Mesenchymal stem cell (in vitro differentiated cells and primary cell): ENCODE measurements at regions not wholly inside any gene's neighbourhood (a gene's known extent, or its start where the extent isn't known, plus 50 kb on each side); places are given as distances from the start of the nearest gene placed in this dataset.

Experiments used
- DNase-seq: peaks from one replicate; pipeline ENCODE4 v3.0.0-alpha.2; 2013
- H2AFZ ChIP-seq: one replicate; pipeline ENCODE4 v1.6.1; 2013; ENCODE audit warnings: low read depth, mild to moderate bottlenecking, control low read depth, inconsistent platforms, low read length, moderate library complexity
- H2AK5ac ChIP-seq: 2 replicates; pipeline ENCODE4 v1.6.1; 2013; ENCODE audit warnings: low read length, moderate library complexity, mild to moderate bottlenecking, inconsistent platforms; ENCODE audit not compliant: severe bottlenecking
- H2BK120ac ChIP-seq: one replicate; pipeline ENCODE4 v1.6.1; 2013; ENCODE audit warnings: low read depth, mild to moderate bottlenecking, inconsistent platforms, low read length, moderate library complexity
- H2BK12ac ChIP-seq, 2 experiments: one replicate each; pipeline ENCODE4 v1.6.1; 2013; ENCODE audit warnings: inconsistent platforms in 2 of 2, low read length in 2 of 2, mild to moderate bottlenecking in 2 of 2, moderate library complexity in 2 of 2, control low read depth in 1 of 2
- H2BK15ac ChIP-seq: one replicate; pipeline ENCODE4 v1.6.1; 2013; ENCODE audit warnings: mild to moderate bottlenecking, low read depth, inconsistent platforms; ENCODE audit not compliant: poor library complexity, severe bottlenecking
- H2BK5ac ChIP-seq: 2 replicates; pipeline ENCODE4 v1.6.1; 2013; ENCODE audit warnings: low read depth, mild to moderate bottlenecking, low read length, control low read depth, inconsistent platforms; ENCODE audit not compliant: poor library complexity, severe bottlenecking
- H3K14ac ChIP-seq, 2 experiments: one replicate each; pipeline ENCODE4 v1.6.1; 2013; ENCODE audit warnings: inconsistent platforms in 2 of 2, low read length in 2 of 2, control low read depth in 1 of 2, mild to moderate bottlenecking in 1 of 2, moderate library complexity in 1 of 2
- H3K18ac ChIP-seq, 2 experiments: one replicate each; pipeline ENCODE4 v1.6.1; 2013; ENCODE audit warnings: inconsistent platforms in 2 of 2, low read length in 2 of 2, control low read depth in 1 of 2, low read depth in 1 of 2, mild to moderate bottlenecking in 1 of 2
- H3K23ac ChIP-seq, 2 experiments: one replicate each; pipeline ENCODE4 v1.6.1; 2013; ENCODE audit warnings: inconsistent platforms in 2 of 2, low read length in 2 of 2, mild to moderate bottlenecking in 2 of 2, moderate library complexity in 2 of 2, control low read depth in 1 of 2
- H3K27ac ChIP-seq: 2 replicates; pipeline ENCODE4 v1.5.1; 2013; ENCODE audit warnings: mild to moderate bottlenecking, moderate library complexity, low read length, control low read depth, inconsistent platforms; ENCODE audit not compliant: poor library complexity, severe bottlenecking
- H3K27me3 ChIP-seq, 2 experiments: 2 replicates each; pipeline versions ENCODE4 v1.6.1 to v1.7.0; 2013; ENCODE audit warnings: low read length in 2 of 2, mild to moderate bottlenecking in 2 of 2, moderate library complexity in 2 of 2, control low read depth in 1 of 2, inconsistent platforms in 1 of 2; ENCODE audit not compliant: control insufficient read depth in 1 of 2, insufficient read depth in 1 of 2
- H3K36me3 ChIP-seq, 2 experiments: 2 replicates each; pipeline versions ENCODE4 v1.6.1 to v1.7.0; 2013; ENCODE audit warnings: low read length in 2 of 2, control low read depth in 1 of 2, inconsistent platforms in 1 of 2, low read depth in 1 of 2, mild to moderate bottlenecking in 1 of 2; ENCODE audit not compliant: insufficient read depth in 2 of 2, control insufficient read depth in 1 of 2
- H3K4ac ChIP-seq, 2 experiments: one replicate each; pipeline ENCODE4 v1.6.1; 2013; ENCODE audit warnings: inconsistent platforms in 2 of 2, low read length in 2 of 2, mild to moderate bottlenecking in 2 of 2, moderate library complexity in 2 of 2, control low read depth in 1 of 2, low read depth in 1 of 2
- H3K4me1 ChIP-seq: 2 replicates; pipeline ENCODE4 v1.6.1; 2013; ENCODE audit warnings: low read depth, low read length, control low read depth; ENCODE audit not compliant: control insufficient read depth, insufficient read depth
- H3K4me2 ChIP-seq: 2 replicates; pipeline ENCODE4 v1.6.1; 2013; ENCODE audit warnings: low read length, mild to moderate bottlenecking, inconsistent platforms; ENCODE audit not compliant: poor library complexity, severe bottlenecking
- H3K4me3 ChIP-seq, 2 experiments: 2 replicates each; pipeline versions ENCODE4 v1.5.1 to v1.7.0; 2013; ENCODE audit warnings: low read length in 2 of 2, mild to moderate bottlenecking in 2 of 2, control low read depth in 1 of 2, low read depth in 1 of 2; ENCODE audit not compliant: insufficient read depth in 1 of 2
- H3K79me1 ChIP-seq: replicated peaks from 2 replicates; pipeline ENCODE4 v1.6.1; 2013; ENCODE audit warnings: mild to moderate bottlenecking, control low read depth, low read length, inconsistent platforms; ENCODE audit not compliant: poor library complexity, severe bottlenecking
- H3K9ac ChIP-seq: 2 replicates; pipeline ENCODE4 v1.7.0; 2013; ENCODE audit warnings: mild to moderate bottlenecking, low read length, moderate library complexity
- H3K9me3 ChIP-seq: 2 replicates; pipeline ENCODE4 v1.7.0; 2013; ENCODE audit warnings: mild to moderate bottlenecking, low read length; ENCODE audit not compliant: control insufficient read depth
- H4K8ac ChIP-seq: one replicate; pipeline ENCODE4 v1.6.1; 2013; ENCODE audit warnings: inconsistent platforms, mild to moderate bottlenecking, low read length, moderate library complexity
- H4K91ac ChIP-seq: one replicate; pipeline ENCODE4 v1.6.1; 2013; ENCODE audit warnings: mild to moderate bottlenecking, low read length, inconsistent platforms
- WGBS: methylation state at CpG from one replicate; pipeline ENCODE4 v1.1.7; 2013; ENCODE audit warnings: mixed read lengths; 5-methylcytosine and 5-hydroxymethylcytosine counted together

DNA sequence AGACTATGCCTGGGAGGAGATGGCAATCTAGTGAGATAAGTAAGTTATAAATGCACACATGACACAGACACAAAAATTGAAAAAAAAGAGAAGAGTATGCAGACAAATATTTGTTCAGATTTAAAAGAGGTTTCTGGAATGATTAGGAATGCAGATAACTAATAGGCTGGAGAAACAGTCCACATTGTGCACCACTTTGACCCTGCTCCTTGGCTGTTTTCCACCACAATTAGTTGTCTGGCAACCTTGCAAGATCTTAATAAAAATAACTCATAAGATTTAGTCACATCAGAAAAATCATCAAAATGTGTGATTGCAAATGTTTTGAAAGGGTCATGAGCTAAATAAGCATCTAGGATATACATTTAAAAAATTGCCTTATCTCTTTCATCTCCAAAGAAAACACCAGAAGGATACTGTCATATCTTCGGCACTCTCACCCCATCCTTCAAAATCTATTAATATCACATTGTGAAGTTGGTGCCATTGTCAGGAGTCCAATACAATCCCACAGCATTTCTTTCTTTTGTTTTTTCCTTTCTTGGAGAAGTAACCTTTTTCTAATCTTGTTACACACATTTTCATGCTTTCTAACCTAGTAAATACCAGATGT is 153.7 kb upstream of the KCNMB2 start:
- H2BK12ac ChIP-seq, result no peak overlapping the region
- no peak overlapping the region for H3K4me3 ChIP-seq
- H3K18ac ChIP-seq, result no peak overlapping the region
- peak; percentile 57 for DNase-seq
- no peak overlapping the region for H2BK15ac ChIP-seq
- WGBS, result 31% methylated on average over 1 of the region's 1 CpG
- H3K79me1 ChIP-seq, result no peaks in the 10 kb centered on the region
- no peak overlapping the region for H3K27ac ChIP-seq
- H4K91ac ChIP-seq, result no peak overlapping the region
- H3K23ac ChIP-seq, result no peak overlapping the region
- no peak overlapping the region for H2BK120ac ChIP-seq
- H2AFZ ChIP-seq, result no peak overlapping the region
- H2AK5ac ChIP-seq, result no peak overlapping the region
- no peak overlapping the region for H3K4ac ChIP-seq
- no peaks in the 10 kb centered on the region for H3K4me1 ChIP-seq
- H3K9me3 ChIP-seq, result no peaks in the 10 kb centered on the region
- no peak overlapping the region for H2BK5ac ChIP-seq
- H3K14ac ChIP-seq, result no peak overlapping the region
- H3K36me3 ChIP-seq, result no peaks in the 10 kb centered on the region
- H3K4me2 ChIP-seq, result no peak overlapping the region
- H3K9ac ChIP-seq, result peak overlapping the region; percentile 22
- H4K8ac ChIP-seq, result no peak overlapping the region
- H3K27me3 ChIP-seq, result no peaks in the 10 kb centered on the region

DNA sequence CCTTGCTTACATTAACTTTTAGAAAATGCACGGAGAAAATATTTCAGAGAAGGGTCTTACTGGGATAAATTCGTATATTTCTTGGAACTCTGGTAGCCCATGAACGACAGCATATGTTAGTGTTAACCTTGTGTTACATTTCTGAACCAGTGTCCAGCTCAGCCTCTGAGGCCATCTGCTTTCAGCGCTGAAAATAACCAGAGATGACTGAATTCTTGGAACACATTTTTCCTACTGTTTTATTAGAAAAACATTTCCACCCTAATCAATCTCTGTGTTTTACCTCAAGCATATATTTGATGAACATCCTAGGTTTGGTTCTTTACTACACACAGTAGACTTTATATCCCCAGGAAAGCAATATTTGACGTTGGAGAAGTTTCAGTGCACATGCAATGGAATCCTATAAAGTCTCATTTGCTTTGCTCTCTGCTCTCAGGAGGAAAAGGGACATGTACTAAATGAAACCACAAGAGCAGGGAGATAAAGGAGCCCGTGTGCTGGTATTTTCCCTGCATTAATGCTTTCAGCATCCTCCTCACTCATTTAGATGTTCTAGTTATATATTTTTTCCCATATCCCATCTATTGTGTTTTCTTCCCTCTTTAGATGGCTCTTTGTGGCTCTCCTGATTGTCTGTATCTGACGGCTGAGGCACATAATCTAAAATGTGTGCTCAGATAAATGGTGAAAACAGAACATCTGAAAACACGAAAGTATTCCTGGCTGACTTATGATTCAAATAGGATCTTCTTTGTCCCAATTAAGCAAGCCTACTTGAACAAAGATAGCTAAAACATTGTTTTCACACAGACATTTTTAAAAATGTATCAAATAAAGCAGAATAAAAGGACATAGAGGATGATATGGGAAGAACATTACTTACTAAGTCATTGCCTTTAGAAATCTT is 151.7 kb upstream of the KCNMB2 start:
- H4K8ac ChIP-seq, result no peak overlapping the region
- no peak overlapping the region for H3K27ac ChIP-seq
- H2AK5ac ChIP-seq, result no peak overlapping the region
- H4K91ac ChIP-seq, result no peak overlapping the region
- H2BK120ac ChIP-seq, result no peak overlapping the region
- peak; percentile 46 for DNase-seq
- H3K14ac ChIP-seq, result no peak overlapping the region
- H3K4me3 ChIP-seq, result no peak overlapping the region
- no peak overlapping the region for H2BK5ac ChIP-seq
- no peaks in the 10 kb centered on the region for H3K79me1 ChIP-seq
- H3K9ac ChIP-seq, result peak overlapping the region; percentile 68
- H3K4me2 ChIP-seq, result no peak overlapping the region
- no peak overlapping the region for H2BK15ac ChIP-seq
- no peak overlapping the region for H2AFZ ChIP-seq
- H3K23ac ChIP-seq, result no peak overlapping the region
- no peaks in the 10 kb centered on the region for H3K36me3 ChIP-seq
- 46% methylated on average over 8 of the region's 8 CpGs for WGBS
- no peak overlapping the region for H2BK12ac ChIP-seq
- no peaks in the 10 kb centered on the region for H3K4me1 ChIP-seq
- no peaks in the 10 kb centered on the region for H3K9me3 ChIP-seq
- no peaks in the 10 kb centered on the region for H3K27me3 ChIP-seq
- H3K18ac ChIP-seq, result no peak overlapping the region
- H3K4ac ChIP-seq, result peak overlapping the region in 1 of 2 experiments; percentile 2

DNA sequence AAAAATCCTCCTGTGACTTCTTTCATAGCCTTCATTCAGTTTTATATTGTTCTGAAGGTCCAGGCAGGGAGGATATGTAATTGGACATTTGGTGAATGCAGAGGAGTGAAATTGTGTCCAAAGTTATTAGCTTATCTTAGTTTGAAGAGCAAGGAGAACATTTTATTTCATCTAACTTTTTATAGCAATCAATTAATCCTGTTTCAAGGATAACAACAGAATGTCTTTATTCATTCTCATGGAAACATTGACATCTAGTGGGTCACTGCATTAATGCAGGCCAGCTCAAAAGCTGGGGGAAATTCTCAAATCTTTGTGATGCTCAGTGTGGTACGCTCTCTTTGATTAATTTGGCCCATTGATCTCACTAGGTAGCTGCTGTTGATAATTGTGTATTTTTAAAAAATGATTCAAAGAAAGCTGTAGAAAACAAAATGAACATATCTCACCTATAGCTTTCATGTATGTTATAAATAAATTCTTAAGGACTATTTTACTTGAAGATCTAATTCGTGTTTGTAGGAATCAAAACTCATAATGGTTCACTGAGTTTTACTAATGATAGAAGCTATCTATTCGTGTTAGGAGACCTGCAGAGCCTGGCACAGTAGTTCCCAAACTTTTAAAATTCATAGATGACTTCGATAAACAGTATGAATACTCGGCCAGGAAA is 150.8 kb upstream of the KCNMB2 start:
- no peak overlapping the region for H2BK15ac ChIP-seq
- no peaks in the 10 kb centered on the region for H3K27me3 ChIP-seq
- peak overlapping the region; percentile 68 for H3K9ac ChIP-seq
- no peak overlapping the region for H2BK12ac ChIP-seq
- H3K4me3 ChIP-seq, result no peak overlapping the region
- H2BK120ac ChIP-seq, result no peak overlapping the region
- H4K8ac ChIP-seq, result no peak overlapping the region
- no peak overlapping the region for H3K4me2 ChIP-seq
- no peak overlapping the region for H2AK5ac ChIP-seq
- H3K27ac ChIP-seq, result no peak overlapping the region
- H3K14ac ChIP-seq, result no peak overlapping the region
- H3K18ac ChIP-seq, result no peak overlapping the region
- no peak overlapping the region for H4K91ac ChIP-seq
- DNase-seq, result peak; percentile 59
- H2AFZ ChIP-seq, result no peak overlapping the region
- no peak overlapping the region for H2BK5ac ChIP-seq
- no peaks in the 10 kb centered on the region for H3K4me1 ChIP-seq
- no peaks in the 10 kb centered on the region for H3K36me3 ChIP-seq
- WGBS, result 69% methylated on average over 3 of the region's 5 CpGs
- no peaks in the 10 kb centered on the region for H3K9me3 ChIP-seq
- H3K4ac ChIP-seq, result no peak overlapping the region
- H3K79me1 ChIP-seq, result no peaks in the 10 kb centered on the region
- no peak overlapping the region for H3K23ac ChIP-seq

DNA sequence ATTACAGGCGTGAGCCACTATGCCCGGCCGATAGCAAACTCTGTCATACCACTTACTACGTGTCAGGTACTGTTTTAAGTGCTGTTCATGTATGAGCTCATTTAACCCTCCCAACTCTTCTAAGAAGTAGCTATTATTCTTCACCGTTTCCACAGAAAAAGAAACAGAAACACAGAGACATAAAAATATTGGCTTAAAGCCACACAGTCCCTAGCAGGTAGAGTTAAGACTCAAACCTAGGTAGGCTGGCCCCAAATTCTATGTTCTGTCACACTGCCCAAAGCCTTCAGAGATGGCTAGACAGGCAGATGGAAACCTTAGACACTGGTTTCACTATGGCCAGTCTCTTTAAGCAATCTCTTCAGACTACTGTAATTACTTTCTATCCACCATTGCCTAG is 149.8 kb upstream of the KCNMB2 start:
- Histone ChIP-seq H3K14ac (no peak overlapping the region), H3K27ac (no peak overlapping the region), H2BK15ac (no peak overlapping the region), H4K91ac (no peak overlapping the region), H3K18ac (no peak overlapping the region), H3K4ac (no peak overlapping the region), H2BK5ac (no peak overlapping the region), H2AK5ac (no peak overlapping the region), H2BK120ac (no peak overlapping the region), H3K4me3 (no peak overlapping the region), H3K9me3 (no peaks in the 10 kb centered on the region), H3K23ac (no peak overlapping the region), H3K4me1 (no peaks in the 10 kb centered on the region), H3K36me3 (no peaks in the 10 kb centered on the region), H3K9ac (no peak overlapping the region), H2BK12ac (no peak overlapping the region), H4K8ac (no peak overlapping the region), H3K27me3 (no peaks in the 10 kb centered on the region), H2AFZ (no peak overlapping the region), H3K79me1 (no peaks in the 10 kb centered on the region), H3K4me2 (no peak overlapping the region)
- DNase-seq, result no peak
- WGBS, result 92% methylated on average over 5 of the region's 5 CpGs
